GM12872 (cell line): ENCODE measurements at regions not wholly inside any gene's neighbourhood (a gene's known extent, or its start where the extent isn't known, plus 50 kb on each side); places are given as distances from the start of the nearest gene placed in this dataset.

Experiments
- TF ChIP-seq, protein P1 (sequence below): IDR thresholded peaks from 3 replicates; pipeline ENCODE4 v1.5.1; 2011; ENCODE audit warnings: low read depth, mild to moderate bottlenecking, low read length, moderate library complexity; ENCODE audit not compliant: insufficient read depth

DNA sequence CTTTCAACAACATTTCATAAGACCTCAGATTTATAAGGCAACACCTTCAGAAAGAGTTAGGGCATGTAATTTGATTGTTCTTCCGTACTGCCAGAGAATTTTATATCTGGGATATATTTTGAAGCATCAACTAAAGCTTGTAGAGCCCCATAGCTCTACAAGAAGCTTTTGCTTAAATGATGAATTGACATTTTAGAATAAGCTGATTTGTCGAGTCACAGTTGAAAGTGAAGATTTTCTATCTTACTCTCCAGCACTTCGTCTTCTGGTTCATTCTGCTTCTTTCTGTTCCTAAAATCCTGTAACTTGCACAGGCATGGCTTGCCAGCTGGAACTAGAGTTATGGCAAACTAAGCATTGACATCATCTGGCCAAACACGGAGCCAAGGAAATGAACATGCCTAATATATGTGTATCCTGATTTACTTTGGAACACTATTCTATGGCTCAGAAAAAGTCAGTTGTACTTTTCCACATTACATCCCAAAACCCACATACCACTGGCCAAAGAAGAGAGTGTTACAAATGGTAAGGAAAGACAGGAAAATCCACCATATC is 68.6 kb upstream of the MAST4 start:
- TF ChIP-seq, protein P1, sequence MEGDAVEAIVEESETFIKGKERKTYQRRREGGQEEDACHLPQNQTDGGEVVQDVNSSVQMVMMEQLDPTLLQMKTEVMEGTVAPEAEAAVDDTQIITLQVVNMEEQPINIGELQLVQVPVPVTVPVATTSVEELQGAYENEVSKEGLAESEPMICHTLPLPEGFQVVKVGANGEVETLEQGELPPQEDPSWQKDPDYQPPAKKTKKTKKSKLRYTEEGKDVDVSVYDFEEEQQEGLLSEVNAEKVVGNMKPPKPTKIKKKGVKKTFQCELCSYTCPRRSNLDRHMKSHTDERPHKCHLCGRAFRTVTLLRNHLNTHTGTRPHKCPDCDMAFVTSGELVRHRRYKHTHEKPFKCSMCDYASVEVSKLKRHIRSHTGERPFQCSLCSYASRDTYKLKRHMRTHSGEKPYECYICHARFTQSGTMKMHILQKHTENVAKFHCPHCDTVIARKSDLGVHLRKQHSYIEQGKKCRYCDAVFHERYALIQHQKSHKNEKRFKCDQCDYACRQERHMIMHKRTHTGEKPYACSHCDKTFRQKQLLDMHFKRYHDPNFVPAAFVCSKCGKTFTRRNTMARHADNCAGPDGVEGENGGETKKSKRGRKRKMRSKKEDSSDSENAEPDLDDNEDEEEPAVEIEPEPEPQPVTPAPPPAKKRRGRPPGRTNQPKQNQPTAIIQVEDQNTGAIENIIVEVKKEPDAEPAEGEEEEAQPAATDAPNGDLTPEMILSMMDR: no peak

DNA sequence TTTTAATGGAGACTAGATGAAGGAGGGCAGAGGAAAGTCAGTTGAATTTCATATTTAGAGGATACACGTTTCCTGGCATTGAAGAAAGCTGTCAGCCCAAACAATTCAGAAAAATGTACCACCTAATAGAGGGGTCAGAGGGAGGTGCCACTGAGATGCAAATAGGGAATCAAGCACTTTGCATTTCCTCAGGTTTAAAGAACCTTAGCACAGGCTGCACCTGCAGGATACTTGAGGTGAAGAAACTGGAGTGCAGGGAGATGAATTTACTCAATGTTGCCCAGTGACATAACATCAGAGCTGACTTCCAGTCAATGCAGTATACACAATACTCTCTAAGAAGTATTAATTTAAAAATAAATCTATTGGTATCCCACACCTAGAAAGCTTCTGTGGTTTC is 67.0 kb upstream of the MAST4 start:
- TF ChIP-seq, protein P1: no peak

DNA sequence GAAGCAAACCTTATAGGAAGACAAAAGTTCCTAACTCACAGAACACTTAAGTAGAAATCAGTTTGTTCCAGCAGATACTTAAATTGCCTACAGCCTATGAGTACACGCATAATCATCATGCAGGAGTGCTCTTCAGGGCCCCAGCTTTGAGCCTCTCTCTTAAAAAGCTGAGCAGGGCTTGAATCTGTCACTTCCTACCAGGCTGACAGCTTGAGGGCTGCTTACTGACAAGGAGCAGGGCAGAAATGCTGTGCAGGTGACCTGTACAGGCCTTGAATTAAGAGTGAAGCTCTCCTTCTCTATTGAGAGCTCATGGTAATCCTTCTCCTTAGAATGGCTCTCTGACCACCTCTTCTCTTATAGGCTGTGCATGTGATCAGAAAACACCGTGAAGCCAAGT is 66.5 kb upstream of the MAST4 start:
- TF ChIP-seq, protein P1: no peak

DNA sequence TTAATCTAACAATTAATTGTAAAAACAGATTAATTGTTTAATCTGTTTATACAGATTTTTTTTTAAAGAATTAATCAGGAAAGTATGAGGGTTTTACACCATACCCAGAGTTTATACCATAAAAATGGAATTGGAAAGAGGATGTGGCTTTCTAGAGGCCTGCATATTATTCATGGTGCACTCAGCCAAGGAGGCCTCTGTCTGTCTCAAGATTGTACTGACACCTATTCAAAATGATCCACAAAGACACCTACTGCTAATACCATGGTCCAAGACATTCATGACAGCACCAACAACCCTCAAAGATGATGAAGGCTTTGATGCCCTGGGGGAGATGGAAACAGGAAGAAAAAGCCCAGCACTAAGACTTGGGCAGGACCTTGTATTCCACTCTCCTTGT is 58.1 kb upstream of the MAST4 start:
- TF ChIP-seq, protein P1: no peak

DNA sequence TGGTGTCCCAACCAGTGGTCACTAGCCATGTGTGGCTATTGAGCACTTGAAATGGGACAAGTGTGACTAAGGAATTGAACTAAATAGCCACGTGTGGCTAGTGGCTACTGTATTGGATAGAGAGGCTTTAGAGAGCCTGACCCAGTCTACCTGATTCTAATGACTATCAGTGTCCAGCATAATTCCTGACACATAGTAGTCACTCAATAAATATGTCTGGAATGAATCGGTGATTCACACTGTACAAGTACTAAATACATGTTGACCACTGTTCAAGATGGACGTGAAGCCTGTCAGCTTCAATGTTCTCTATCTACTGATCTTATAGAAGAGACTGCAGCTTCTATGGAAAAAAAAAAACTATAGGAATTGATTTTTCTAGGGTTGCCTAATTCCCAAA is 57.7 kb upstream of the MAST4 start:
- TF ChIP-seq, protein P1: no peak

DNA sequence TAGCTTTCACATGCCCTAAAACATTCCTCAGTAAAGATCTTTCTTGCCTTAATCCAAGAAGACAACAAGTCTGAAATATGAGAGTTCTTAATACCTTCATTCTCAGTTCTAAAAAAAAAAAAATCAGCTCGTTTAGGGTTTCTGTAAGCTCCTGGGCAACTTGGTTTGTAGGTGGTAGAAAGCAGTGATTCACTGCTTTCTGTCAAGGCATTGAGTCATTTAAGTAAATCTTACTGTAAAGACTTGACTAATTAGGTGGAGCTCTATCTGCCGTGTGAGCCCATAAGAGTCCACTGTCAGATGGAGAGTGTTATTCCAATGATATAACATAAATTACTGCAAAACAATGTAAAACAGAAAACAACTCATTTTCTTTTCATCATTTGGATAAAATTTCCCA is 56.1 kb upstream of the MAST4 start:
- TF ChIP-seq, protein P1: no peak

DNA sequence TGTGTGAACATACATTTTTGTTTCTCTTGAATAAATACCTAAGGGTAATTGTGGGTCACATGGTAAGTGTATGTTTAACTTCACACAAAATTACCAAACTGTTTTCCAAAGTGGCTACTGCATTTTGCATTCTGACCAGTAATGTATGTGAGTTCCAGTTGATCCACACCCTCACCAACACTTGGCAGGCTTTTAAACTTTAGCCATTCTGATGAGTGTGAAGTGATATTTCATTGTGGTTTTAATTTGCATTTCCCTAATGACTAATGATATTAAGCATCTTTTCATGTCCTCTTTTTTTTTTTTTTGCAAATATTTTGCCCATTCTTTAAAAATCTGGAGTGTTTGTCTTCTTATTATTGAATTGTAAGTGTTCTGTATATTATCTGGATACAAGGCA is 53.5 kb upstream of the MAST4 start:
- TF ChIP-seq, protein P1: no peak
